ENCODE measurements at regions not wholly inside any gene's neighbourhood (a gene's known extent, or its start where the extent isn't known, plus 50 kb on each side); places are given as distances from the start of the nearest gene placed in this dataset.
A peak's percentile ranks its signal among the peaks of the same experiment; 100 is the strongest.

DNA sequence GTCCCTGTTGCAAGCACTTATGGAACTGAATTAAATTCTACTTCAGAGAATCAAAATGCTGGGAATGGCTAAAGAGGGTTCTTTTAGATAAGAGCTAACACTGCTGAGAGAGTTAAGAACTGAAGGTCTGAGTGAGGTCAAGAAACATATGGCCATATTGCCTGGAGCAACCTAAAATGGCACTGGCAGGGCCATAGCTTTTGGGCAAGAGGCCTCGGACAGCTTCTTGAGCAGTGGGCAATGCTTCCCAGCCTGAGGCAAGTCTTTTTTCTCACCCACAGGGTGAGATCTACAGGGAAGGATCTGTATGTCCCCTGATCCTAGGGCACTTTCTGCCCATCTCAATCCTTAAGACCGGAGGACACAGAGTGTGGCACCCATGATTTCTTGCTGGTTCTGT, 244.6 kb upstream of the NT5C1B start:
- H3K4me3 ChIP-seq (ENCODE audit: low read length), result no peak overlapping the region
- TF ChIP-seq, protein P1, sequence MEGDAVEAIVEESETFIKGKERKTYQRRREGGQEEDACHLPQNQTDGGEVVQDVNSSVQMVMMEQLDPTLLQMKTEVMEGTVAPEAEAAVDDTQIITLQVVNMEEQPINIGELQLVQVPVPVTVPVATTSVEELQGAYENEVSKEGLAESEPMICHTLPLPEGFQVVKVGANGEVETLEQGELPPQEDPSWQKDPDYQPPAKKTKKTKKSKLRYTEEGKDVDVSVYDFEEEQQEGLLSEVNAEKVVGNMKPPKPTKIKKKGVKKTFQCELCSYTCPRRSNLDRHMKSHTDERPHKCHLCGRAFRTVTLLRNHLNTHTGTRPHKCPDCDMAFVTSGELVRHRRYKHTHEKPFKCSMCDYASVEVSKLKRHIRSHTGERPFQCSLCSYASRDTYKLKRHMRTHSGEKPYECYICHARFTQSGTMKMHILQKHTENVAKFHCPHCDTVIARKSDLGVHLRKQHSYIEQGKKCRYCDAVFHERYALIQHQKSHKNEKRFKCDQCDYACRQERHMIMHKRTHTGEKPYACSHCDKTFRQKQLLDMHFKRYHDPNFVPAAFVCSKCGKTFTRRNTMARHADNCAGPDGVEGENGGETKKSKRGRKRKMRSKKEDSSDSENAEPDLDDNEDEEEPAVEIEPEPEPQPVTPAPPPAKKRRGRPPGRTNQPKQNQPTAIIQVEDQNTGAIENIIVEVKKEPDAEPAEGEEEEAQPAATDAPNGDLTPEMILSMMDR (conservative IDR thresholded peaks at IDR 0.05; ENCODE audit: low read length), result no peak
- no peak for DNase-seq (ENCODE audit: low read depth)

- no peak overlapping the region for H3K4me3 ChIP-seq (ENCODE audit: low read length)
- TF ChIP-seq, protein P1 (conservative IDR thresholded peaks at IDR 0.05; ENCODE audit: low read length), result no peak
- no peak for DNase-seq (ENCODE audit: low read depth)
Measured at GRCh38 chr2:18831916-18832510, 242.6 kb upstream of the NT5C1B start.

DNA sequence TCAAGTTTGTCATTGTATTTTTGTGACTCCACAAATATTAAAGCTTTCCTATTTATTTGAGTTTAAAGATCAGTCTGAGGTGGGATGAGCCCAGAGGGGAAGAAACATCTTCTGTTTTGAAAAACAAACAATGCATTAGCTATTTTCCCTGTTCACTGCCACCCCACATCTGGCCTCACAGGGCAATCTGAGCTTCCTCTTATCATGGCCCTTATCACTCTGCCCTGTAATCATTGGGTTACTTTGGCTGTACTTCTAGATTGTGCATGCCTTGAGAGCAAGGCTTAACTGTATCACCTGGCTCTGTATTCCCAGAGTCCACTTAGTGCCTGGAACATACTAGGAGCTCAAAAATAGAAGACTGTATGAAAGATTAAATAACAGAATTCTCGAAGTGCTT, 241.6 kb upstream of the NT5C1B start:
- TF ChIP-seq, protein P1 (conservative IDR thresholded peaks at IDR 0.05; ENCODE audit: low read length), result no peak
- no peak for DNase-seq (ENCODE audit: low read depth)
- H3K4me3 ChIP-seq (ENCODE audit: low read length), result no peak overlapping the region

- peak; percentile 80 for DNase-seq (ENCODE audit: low read depth)
- TF ChIP-seq, protein P1 (conservative IDR thresholded peaks at IDR 0.05; ENCODE audit: low read length), result no peak
Measured at GRCh38 chr2:18829976-18830375, 240.6 kb upstream of the NT5C1B start.

GRCh38 chr2:18829251-18829902, 240.0 kb upstream of the NT5C1B start:
- no peak overlapping the region for H3K4me3 ChIP-seq (ENCODE audit: low read length)
- peak; percentile 80 for DNase-seq (ENCODE audit: low read depth)
- TF ChIP-seq, protein P1 (conservative IDR thresholded peaks at IDR 0.05; ENCODE audit: low read length), result no peak

More at GRCh38 chr2:18829976-18830375, 240.6 kb upstream of the NT5C1B start:
- H3K4me3 ChIP-seq (ENCODE audit: low read length), result no peak overlapping the region

DNA sequence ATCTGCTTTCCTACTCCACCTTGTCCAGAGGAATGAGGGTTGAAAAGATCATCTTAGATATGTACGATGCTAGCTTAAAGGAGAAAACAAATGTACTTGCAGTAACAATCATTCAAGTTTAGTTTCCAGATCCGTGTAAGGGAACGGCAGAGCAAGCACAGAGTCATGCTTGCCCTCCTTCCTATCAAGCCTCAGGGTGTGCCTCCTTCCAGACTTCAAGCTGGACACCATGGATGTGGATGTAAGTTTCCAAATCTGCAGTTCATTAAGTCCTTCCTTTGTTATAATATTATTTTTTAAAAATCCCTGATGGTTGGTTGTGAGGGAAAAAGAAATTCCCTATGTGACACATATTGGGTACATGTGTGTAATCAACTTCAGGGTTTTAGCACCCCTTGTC, 238.9 kb upstream of the NT5C1B start:
- TF ChIP-seq, protein P1 (conservative IDR thresholded peaks at IDR 0.05; ENCODE audit: low read length), result no peak
- DNase-seq (ENCODE audit: low read depth), result no peak

GRCh38 chr2:18825838-18826237, 236.5 kb upstream of the NT5C1B start:
- DNase-seq (ENCODE audit: low read depth), result no peak
- TF ChIP-seq, protein P1 (conservative IDR thresholded peaks at IDR 0.05; ENCODE audit: low read length), result no peak
- no peak overlapping the region for H3K4me3 ChIP-seq (ENCODE audit: low read length)

More for the DNA sequence above, 238.9 kb upstream of the NT5C1B start:
- H3K4me3 ChIP-seq (ENCODE audit: low read length), result no peak overlapping the region
